ENCODE measurements at regions not wholly inside any gene's neighbourhood (a gene's known extent, or its start where the extent isn't known, plus 50 kb on each side); places are given as distances from the start of the nearest gene placed in this dataset.

DNA sequence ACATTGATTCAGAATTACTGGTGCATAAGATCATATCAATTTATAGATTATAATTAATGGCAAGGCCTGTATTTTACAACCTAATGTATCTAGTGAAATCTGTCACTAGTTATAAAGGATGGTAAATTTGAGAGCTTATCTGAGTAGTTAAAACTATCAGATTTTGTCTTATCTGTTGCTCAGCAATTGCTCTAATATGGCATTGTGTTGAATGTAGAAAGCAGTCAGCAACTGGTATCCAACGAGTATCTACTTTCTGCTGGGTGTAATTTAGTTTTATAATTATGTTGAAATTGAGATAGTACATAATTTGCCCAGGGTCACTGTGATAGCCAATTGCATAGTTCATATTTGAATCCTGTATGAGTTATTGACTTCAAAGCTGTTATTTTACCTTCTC lies 1005.7 kb downstream of the CDH11 start:
- WGBS, 4 donors = 62 to 72% (median 68%) methylated on average over 1 of the region's 1 CpG

DNA sequence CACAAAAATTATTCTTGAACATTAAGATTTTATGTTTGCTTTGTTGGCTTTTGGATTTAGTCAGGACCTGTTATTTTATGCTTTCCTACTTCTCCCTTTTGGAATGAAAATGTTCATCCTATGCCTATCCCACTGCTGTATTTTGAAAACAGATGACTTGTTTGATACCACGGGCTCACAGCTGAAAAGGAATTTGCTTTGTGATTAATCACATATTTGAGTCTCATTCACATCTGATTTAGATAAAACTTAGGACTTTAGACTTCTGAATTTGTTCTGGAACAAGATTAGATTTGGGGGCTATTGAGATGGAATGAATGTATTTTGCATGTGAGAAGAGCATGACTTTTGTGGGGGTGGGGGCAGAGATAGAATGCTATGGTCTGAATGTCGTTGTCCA lies 1012.6 kb downstream of the CDH11 start:
- ATAC-seq = no peak
- 73 to 82% (median 79%) methylated on average over 2 of the region's 2 CpGs for WGBS, 4 donors
- intact Hi-C loops (cut with DNase I) = no loop called here
- H3K36me3 ChIP-seq = no peaks in the 10 kb centered on the region
- peaks cover 0 to 5% (median 0%) of the 10 kb centered on the region in 12 donors for H3K9me3 ChIP-seq
- DNase-seq = no peak
- TF ChIP-seq POLR2A (IDR thresholded peaks at IDR 0.05) = no peak
- TF ChIP-seq, protein P1, sequence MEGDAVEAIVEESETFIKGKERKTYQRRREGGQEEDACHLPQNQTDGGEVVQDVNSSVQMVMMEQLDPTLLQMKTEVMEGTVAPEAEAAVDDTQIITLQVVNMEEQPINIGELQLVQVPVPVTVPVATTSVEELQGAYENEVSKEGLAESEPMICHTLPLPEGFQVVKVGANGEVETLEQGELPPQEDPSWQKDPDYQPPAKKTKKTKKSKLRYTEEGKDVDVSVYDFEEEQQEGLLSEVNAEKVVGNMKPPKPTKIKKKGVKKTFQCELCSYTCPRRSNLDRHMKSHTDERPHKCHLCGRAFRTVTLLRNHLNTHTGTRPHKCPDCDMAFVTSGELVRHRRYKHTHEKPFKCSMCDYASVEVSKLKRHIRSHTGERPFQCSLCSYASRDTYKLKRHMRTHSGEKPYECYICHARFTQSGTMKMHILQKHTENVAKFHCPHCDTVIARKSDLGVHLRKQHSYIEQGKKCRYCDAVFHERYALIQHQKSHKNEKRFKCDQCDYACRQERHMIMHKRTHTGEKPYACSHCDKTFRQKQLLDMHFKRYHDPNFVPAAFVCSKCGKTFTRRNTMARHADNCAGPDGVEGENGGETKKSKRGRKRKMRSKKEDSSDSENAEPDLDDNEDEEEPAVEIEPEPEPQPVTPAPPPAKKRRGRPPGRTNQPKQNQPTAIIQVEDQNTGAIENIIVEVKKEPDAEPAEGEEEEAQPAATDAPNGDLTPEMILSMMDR (IDR thresholded peaks at IDR 0.05) = no peak
- H3K4me1 ChIP-seq = no peaks in the 10 kb centered on the region
- H3K4me3 ChIP-seq = no peak overlapping the region
- no peaks in the 10 kb centered on the region for H3K27me3 ChIP-seq
- H3K27ac ChIP-seq = no peak overlapping the region

More for the DNA sequence above, 1005.7 kb downstream of the CDH11 start:
- Histone ChIP-seq H3K4me3 (no peak overlapping the region), H3K9me3 (no peaks in the 10 kb centered on the region), H3K4me1 (no peaks in the 10 kb centered on the region), H3K27ac (no peak overlapping the region), H3K27me3 (no peaks in the 10 kb centered on the region), H3K36me3 (no peaks in the 10 kb centered on the region)
- DNase-seq (no peak), ATAC-seq (no peak)
- intact Hi-C loops (cut with DNase I) = no loop called here
- no peak for TF ChIP-seq POLR2A (IDR thresholded peaks at IDR 0.05)
- TF ChIP-seq, protein P1 (IDR thresholded peaks at IDR 0.05) = no peak

DNA sequence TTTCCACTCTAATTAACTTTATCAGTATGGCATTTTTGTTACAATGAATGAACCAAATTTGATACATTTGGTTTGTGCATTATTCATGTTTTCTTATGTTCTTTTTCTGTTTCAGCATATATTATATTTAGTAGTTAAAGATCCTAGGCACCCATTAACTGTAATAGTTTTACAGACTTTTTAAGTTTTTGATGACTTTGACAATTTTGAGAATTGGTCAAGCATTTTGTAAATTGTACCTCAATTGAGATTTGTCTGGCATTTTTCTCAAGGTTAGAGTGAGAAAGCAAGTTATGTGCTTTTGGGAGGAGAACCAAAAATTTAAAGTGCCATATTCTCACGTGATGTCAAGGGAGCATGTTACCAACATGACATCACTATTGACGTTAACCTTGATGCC lies 1019.2 kb downstream of the CDH11 start:
- Histone ChIP-seq H3K27me3 (no peaks in the 10 kb centered on the region), H3K9me3 (peaks cover 0 to 5% (median 0%) of the 10 kb centered on the region in 12 donors), H3K27ac (no peak overlapping the region), H3K4me3 (no peak overlapping the region), H3K36me3 (no peaks in the 10 kb centered on the region), H3K4me1 (no peaks in the 10 kb centered on the region)
- 62 to 77% (median 62%) methylated on average over 2 of the region's 2 CpGs for WGBS, 4 donors
- TF ChIP-seq, protein P1 (IDR thresholded peaks at IDR 0.05) = no peak
- no peak for TF ChIP-seq POLR2A (IDR thresholded peaks at IDR 0.05)
- DNase-seq = no peak
- intact Hi-C loops (cut with DNase I) = no loop called here
- ATAC-seq = no peak

- intact Hi-C loops (cut with DNase I) = loop anchor here in 3 of 10 donors (10.0 kb wide), 1 partner anchor 356 kb away; no protein-coding TSS in a partner anchor
- TF ChIP-seq, protein P1 (IDR thresholded peaks at IDR 0.05) = no peak
- TF ChIP-seq POLR2A (IDR thresholded peaks at IDR 0.05) = no peak
Observed at GRCh38 chr16:64098451-64098850, 1023.4 kb downstream of the CDH11 start.

More at GRCh38 chr16:64098451-64098850, 1023.4 kb downstream of the CDH11 start:
- DNase-seq = no peak
- no peaks in the 10 kb centered on the region for H3K9me3 ChIP-seq
- H3K27ac ChIP-seq = no peak overlapping the region
- H3K27me3 ChIP-seq = no peaks in the 10 kb centered on the region
- H3K4me1 ChIP-seq = no peaks in the 10 kb centered on the region
- H3K36me3 ChIP-seq = no peaks in the 10 kb centered on the region
- no peak for ATAC-seq
- 77 to 93% (median 86%) methylated on average over 1 of the region's 1 CpG for WGBS, 4 donors
- no peak overlapping the region for H3K4me3 ChIP-seq
